Liver (tissue), 8 donors: ENCODE measurements at regions not wholly inside any gene's neighbourhood (a gene's known extent, or its start where the extent isn't known, plus 50 kb on each side); places are given as distances from the start of the nearest gene placed in this dataset.

Source experiments
- DNase-seq: peaks from one replicate; pipeline ENCODE4 v3.0.0-alpha.2; 2017; ENCODE audit warnings: low spot score
- H3K27ac ChIP-seq, 2 donors: one replicate each; pipeline ENCODE4 v1.7.0; 2013; ENCODE audit warnings: inconsistent platforms in 2 of 2, low read length in 2 of 2, control low read depth in 1 of 2, low read depth in 1 of 2, mild to moderate bottlenecking in 1 of 2
- H3K27me3 ChIP-seq, 4 donors: one replicate each; pipeline versions ENCODE4 v1.6.1 to v1.7.0; 2013; ENCODE audit warnings: low read length in 3 of 4, inconsistent platforms in 1 of 4, mild to moderate bottlenecking in 1 of 4, moderate library complexity in 1 of 4; ENCODE audit not compliant: control insufficient read depth in 4 of 4, insufficient read depth in 4 of 4
- H3K36me3 ChIP-seq, 4 donors: one replicate each; pipeline versions ENCODE4 v1.6.1 to v1.7.0; 2013; ENCODE audit warnings: low read length in 3 of 4, mild to moderate bottlenecking in 3 of 4, low read depth in 1 of 4, moderate library complexity in 1 of 4; ENCODE audit not compliant: control insufficient read depth in 4 of 4, insufficient read depth in 3 of 4
- H3K4me1 ChIP-seq, 4 donors: one replicate each; pipeline versions ENCODE4 v1.6.1 to v1.7.0; 2013; ENCODE audit warnings: low read length in 3 of 4, mild to moderate bottlenecking in 3 of 4, moderate library complexity in 1 of 4; ENCODE audit not compliant: control insufficient read depth in 4 of 4, insufficient read depth in 4 of 4
- H3K4me3 ChIP-seq, 3 donors: one replicate each; pipeline versions ENCODE4 v1.6.1 to v1.7.0; 2013; ENCODE audit warnings: low read length in 3 of 3, control low read depth in 1 of 3, low read depth in 1 of 3, mild to moderate bottlenecking in 1 of 3
- H3K9ac ChIP-seq, 2 donors: one replicate each; pipeline ENCODE4 v1.7.0; 2013; ENCODE audit warnings: low read length in 2 of 2, mild to moderate bottlenecking in 2 of 2, moderate library complexity in 2 of 2, control low read depth in 1 of 2, low read depth in 1 of 2
- H3K9me3 ChIP-seq, 4 donors: one replicate each; pipeline versions ENCODE4 v1.6.1 to v1.7.0; 2013; ENCODE audit warnings: low read length in 3 of 4; ENCODE audit not compliant: control insufficient read depth in 4 of 4
- ATF3 ChIP-seq: IDR thresholded peaks from 2 replicates; pipeline ENCODE4 v1.6.1; 2016; ENCODE audit warnings: antibody characterized with exemption
- CTCF ChIP-seq: fragments of 150-350 bp; IDR thresholded peaks from 2 replicates; pipeline ENCODE4 v1.5.1; 2017; ENCODE audit warnings: improper control_type of control experiment, low read depth, low read length; ENCODE audit not compliant: missing input control
- EGR1 ChIP-seq, 2 donors: IDR thresholded peaks; 2 replicates each; pipeline ENCODE4 v1.6.1; 2016 to 2018; ENCODE audit warnings: antibody characterized with exemption in 2 of 2, low read depth in 2 of 2
- FOXA1 ChIP-seq: IDR thresholded peaks from 2 replicates; pipeline ENCODE4 v1.6.1; 2016; ENCODE audit warnings: antibody characterized with exemption
- FOXA2 ChIP-seq: IDR thresholded peaks from 2 replicates; pipeline ENCODE4 v1.6.1; 2016; ENCODE audit warnings: antibody characterized with exemption
- GABPA ChIP-seq, 2 donors: IDR thresholded peaks in 1 of 2; conservative IDR thresholded peaks in 1 of 2; 2 replicates each; pipeline ENCODE4 v1.6.1; 2016; ENCODE audit warnings: antibody characterized with exemption in 2 of 2, mild to moderate bottlenecking in 1 of 2, moderate library complexity in 1 of 2
- HNF4A ChIP-seq, 2 donors: conservative IDR thresholded peaks; 2 replicates each; pipeline ENCODE4 v1.6.1; 2016; ENCODE audit warnings: antibody characterized with exemption in 2 of 2, mild to moderate bottlenecking in 2 of 2
- HNF4G ChIP-seq: IDR thresholded peaks from 2 replicates; pipeline ENCODE4 v1.6.1; 2016; ENCODE audit warnings: antibody characterized with exemption
- NR2F2 ChIP-seq: IDR thresholded peaks from 2 replicates; pipeline ENCODE4 v1.6.1; 2016; ENCODE audit warnings: antibody characterized with exemption
- RAD21 ChIP-seq, 2 donors: IDR thresholded peaks; 2 replicates each; pipeline ENCODE4 v1.6.1; 2016; ENCODE audit warnings: antibody characterized with exemption in 2 of 2, mild to moderate bottlenecking in 2 of 2
- RXRA ChIP-seq, 2 donors: IDR thresholded peaks; 2 replicates each; pipeline ENCODE4 v1.6.1; 2017 to 2018; ENCODE audit warnings: antibody characterized with exemption in 2 of 2, mild to moderate bottlenecking in 1 of 2
- SP1 ChIP-seq: IDR thresholded peaks from 2 replicates; pipeline ENCODE4 v1.6.1; 2018; ENCODE audit warnings: antibody characterized with exemption, mild to moderate bottlenecking
- WGBS: extraction: QIAGEN DNeasy Blood & Tissue Kit; methylation state at CpG from one replicate; pipeline ENCODE4 v1.1.7; 2013; 5-methylcytosine and 5-hydroxymethylcytosine counted together
- TF ChIP-seq, protein P1 (sequence below): IDR thresholded peaks from 2 replicates; pipeline ENCODE4 v1.6.1; 2016; ENCODE audit warnings: antibody characterized with exemption
- TF ChIP-seq, protein P2 (sequence below): IDR thresholded peaks from 2 replicates; pipeline ENCODE4 v1.6.1; 2016; ENCODE audit warnings: antibody characterized with exemption, mild to moderate bottlenecking
- TF ChIP-seq, protein P3 (sequence below): IDR thresholded peaks from 2 replicates; pipeline ENCODE4 v1.6.1; 2016; ENCODE audit warnings: antibody characterized with exemption
- donor health status: healthy.
- donor health status: healthy.
- donor health status: healthy.
- donor health status: healthy.
- donor health status: healthy.

DNA sequence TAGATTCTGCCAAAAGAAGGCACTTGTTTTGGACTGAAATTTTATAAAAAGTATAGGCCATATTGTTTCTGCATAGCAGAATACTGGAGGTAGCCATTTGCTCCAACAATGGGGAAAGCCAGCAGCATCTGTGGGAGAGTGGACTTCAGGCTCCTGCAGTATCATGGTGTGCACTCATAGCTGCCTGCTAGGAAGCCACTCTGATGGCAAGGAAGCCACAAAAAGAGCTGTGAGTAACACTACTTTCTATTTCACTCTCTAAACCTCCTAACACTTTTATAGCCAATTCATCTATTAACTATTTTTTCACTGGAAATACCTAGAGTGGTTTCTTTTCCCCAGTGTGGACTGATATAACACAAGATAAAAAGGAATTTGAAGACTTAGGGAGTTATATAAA is 144.4 kb upstream of the KCNJ3 start:
- Histone ChIP-seq H3K27ac (no peak overlapping the region), H3K9me3 (no peaks in the 10 kb centered on the region), H3K9ac (no peak overlapping the region), H3K36me3 (no peaks in the 10 kb centered on the region), H3K4me3 (no peak overlapping the region), H3K4me1 (no peaks in the 10 kb centered on the region), H3K27me3 (no peaks in the 10 kb centered on the region)
- TF ChIP-seq RAD21 (IDR thresholded peaks at IDR 0.05), result no peak
- no peak for TF ChIP-seq EGR1 (IDR thresholded peaks at IDR 0.05; ENCODE audit: low read depth in 2 of 2)
- TF ChIP-seq SP1, result no peak
- no peak for TF ChIP-seq ATF3
- TF ChIP-seq, protein P1, sequence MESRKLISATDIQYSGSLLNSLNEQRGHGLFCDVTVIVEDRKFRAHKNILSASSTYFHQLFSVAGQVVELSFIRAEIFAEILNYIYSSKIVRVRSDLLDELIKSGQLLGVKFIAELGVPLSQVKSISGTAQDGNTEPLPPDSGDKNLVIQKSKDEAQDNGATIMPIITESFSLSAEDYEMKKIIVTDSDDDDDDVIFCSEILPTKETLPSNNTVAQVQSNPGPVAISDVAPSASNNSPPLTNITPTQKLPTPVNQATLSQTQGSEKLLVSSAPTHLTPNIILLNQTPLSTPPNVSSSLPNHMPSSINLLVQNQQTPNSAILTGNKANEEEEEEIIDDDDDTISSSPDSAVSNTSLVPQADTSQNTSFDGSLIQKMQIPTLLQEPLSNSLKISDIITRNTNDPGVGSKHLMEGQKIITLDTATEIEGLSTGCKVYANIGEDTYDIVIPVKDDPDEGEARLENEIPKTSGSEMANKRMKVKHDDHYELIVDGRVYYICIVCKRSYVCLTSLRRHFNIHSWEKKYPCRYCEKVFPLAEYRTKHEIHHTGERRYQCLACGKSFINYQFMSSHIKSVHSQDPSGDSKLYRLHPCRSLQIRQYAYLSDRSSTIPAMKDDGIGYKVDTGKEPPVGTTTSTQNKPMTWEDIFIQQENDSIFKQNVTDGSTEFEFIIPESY, result no peak
- TF ChIP-seq FOXA1, result no peak
- TF ChIP-seq, protein P2, sequence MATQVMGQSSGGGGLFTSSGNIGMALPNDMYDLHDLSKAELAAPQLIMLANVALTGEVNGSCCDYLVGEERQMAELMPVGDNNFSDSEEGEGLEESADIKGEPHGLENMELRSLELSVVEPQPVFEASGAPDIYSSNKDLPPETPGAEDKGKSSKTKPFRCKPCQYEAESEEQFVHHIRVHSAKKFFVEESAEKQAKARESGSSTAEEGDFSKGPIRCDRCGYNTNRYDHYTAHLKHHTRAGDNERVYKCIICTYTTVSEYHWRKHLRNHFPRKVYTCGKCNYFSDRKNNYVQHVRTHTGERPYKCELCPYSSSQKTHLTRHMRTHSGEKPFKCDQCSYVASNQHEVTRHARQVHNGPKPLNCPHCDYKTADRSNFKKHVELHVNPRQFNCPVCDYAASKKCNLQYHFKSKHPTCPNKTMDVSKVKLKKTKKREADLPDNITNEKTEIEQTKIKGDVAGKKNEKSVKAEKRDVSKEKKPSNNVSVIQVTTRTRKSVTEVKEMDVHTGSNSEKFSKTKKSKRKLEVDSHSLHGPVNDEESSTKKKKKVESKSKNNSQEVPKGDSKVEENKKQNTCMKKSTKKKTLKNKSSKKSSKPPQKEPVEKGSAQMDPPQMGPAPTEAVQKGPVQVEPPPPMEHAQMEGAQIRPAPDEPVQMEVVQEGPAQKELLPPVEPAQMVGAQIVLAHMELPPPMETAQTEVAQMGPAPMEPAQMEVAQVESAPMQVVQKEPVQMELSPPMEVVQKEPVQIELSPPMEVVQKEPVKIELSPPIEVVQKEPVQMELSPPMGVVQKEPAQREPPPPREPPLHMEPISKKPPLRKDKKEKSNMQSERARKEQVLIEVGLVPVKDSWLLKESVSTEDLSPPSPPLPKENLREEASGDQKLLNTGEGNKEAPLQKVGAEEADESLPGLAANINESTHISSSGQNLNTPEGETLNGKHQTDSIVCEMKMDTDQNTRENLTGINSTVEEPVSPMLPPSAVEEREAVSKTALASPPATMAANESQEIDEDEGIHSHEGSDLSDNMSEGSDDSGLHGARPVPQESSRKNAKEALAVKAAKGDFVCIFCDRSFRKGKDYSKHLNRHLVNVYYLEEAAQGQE, result no peak
- TF ChIP-seq GABPA (IDR thresholded peaks at IDR 0.05 in 1 of 2, conservative IDR thresholded peaks at IDR 0.05 in 1 of 2), result no peak
- no peak for TF ChIP-seq CTCF
- TF ChIP-seq HNF4A (conservative IDR thresholded peaks at IDR 0.05), result no peak
- TF ChIP-seq HNF4G, result no peak
- TF ChIP-seq, protein P3, sequence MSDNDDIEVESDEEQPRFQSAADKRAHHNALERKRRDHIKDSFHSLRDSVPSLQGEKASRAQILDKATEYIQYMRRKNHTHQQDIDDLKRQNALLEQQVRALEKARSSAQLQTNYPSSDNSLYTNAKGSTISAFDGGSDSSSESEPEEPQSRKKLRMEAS, result no peak
- no peak for TF ChIP-seq FOXA2
- no peak for DNase-seq

DNA sequence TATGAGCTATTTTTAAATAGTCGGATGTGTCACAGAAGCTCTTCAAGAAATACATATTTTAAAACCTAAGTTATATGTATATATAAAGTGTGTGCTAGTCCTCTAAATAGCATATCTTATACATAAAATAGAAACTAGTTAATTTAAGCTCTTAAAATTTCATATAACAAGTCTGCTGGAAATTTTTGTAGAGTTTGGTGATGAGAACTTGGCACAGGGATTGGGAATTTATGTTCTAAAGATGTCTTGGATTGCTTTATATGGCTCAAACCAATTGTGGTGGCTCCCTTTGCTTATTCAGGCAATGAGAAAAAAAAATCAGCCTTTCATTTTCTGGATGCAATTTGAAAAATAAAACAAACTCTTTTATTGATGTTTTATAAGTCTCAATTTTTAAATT is 142.8 kb upstream of the KCNJ3 start:
- 91% methylated on average over 1 of the region's 1 CpG for WGBS
- H3K9ac ChIP-seq, result no peak overlapping the region
- H3K9me3 ChIP-seq, result no peaks in the 10 kb centered on the region
- no peak for DNase-seq
- no peak overlapping the region for H3K27ac ChIP-seq
- no peaks in the 10 kb centered on the region for H3K36me3 ChIP-seq
- H3K27me3 ChIP-seq, result no peaks in the 10 kb centered on the region
- no peak overlapping the region for H3K4me3 ChIP-seq
- no peaks in the 10 kb centered on the region for H3K4me1 ChIP-seq
- TF ChIP-seq GABPA (IDR thresholded peaks at IDR 0.05 in 1 of 2, conservative IDR thresholded peaks at IDR 0.05 in 1 of 2) (no peak), RXRA (IDR thresholded peaks at IDR 0.05) (no peak), FOXA1 (no peak), ATF3 (no peak), NR2F2 (no peak), EGR1 (IDR thresholded peaks at IDR 0.05; ENCODE audit: low read depth in 2 of 2) (no peak), HNF4G (no peak), RAD21 (IDR thresholded peaks at IDR 0.05) (no peak), FOXA2 (no peak)
- TF ChIP-seq, protein P2, result no peak
- TF ChIP-seq, protein P3, result no peak
- TF ChIP-seq, protein P1, result no peak
